SK-N-SH (cell line): ENCODE measurements at regions not wholly inside any gene's neighbourhood (a gene's known extent, or its start where the extent isn't known, plus 50 kb on each side); places are given as distances from the start of the nearest gene placed in this dataset.

Source experiments
- CTCF ChIA-PET: fragments of 300-600, 350-600 bp; formaldehyde crosslinking; extraction: SDS; loops from one replicate; lab custom pipeline; 2021; lab: Yijun Ruan, JAX
- POLR2A ChIA-PET: fragments of 350-600 bp; sonication (Branson Sonifier 250); formaldehyde crosslinking; extraction: SDS; loops from one replicate; lab custom pipeline; 2020; ENCODE audit warnings: antibody characterized with exemption, inconsistent platforms; lab: Yijun Ruan, JAX
- DNase-seq: peaks from one replicate; pipeline ENCODE4 v3.0.0; 2012
- H2AFZ ChIP-seq: fragments of 200-600 bp; sonication (generic); 2 replicates; pipeline ENCODE4 v1.8.1; 2016; ENCODE audit warnings: antibody characterized with exemption, mild to moderate bottlenecking, low read depth
- H3F3A ChIP-seq: fragments of 200-600 bp; sonication (generic); replicated peaks from 2 replicates; pipeline ENCODE3; 2016; ENCODE audit warnings: antibody characterized with exemption, mild to moderate bottlenecking; ENCODE audit not compliant: insufficient read depth
- H3K27ac ChIP-seq, 2 experiments: fragments of 200-500 bp in 1 of 2; fragments of 200-600 bp in 1 of 2; sonication (Bioruptor generic) in 1 of 2; sonication (generic), shearing (Covaris generic) in 1 of 2; 2 replicates each; pipeline versions ENCODE4 v1.5.1 to v1.6.1; 2014 to 2016; ENCODE audit warnings: low read depth in 2 of 2, inconsistent platforms in 1 of 2, low read length in 1 of 2, mild to moderate bottlenecking in 1 of 2, mixed read lengths in 1 of 2
- H3K27me3 ChIP-seq: fragments of 200-600 bp; sonication (generic), shearing (Covaris generic); 2 replicates; pipeline ENCODE4 v1.6.1; 2016; ENCODE audit warnings: mixed run types; ENCODE audit not compliant: insufficient read depth
- H3K36me3 ChIP-seq, 2 experiments: fragments of 200-500 bp in 1 of 2; fragments of 200-600 bp in 1 of 2; sonication (Bioruptor generic) in 1 of 2; sonication (generic) in 1 of 2; replicated peaks in 1 of 2; 2 replicates each; pipeline versions ENCODE3 to v1.5.1; 2014 to 2016; ENCODE audit warnings: low read length in 1 of 2, mild to moderate bottlenecking in 1 of 2; ENCODE audit not compliant: insufficient read depth in 2 of 2, control insufficient read depth in 1 of 2
- H3K4me1 ChIP-seq, 2 experiments: fragments of 200-500 bp in 1 of 2; fragments of 200-600 bp in 1 of 2; sonication (Bioruptor generic) in 1 of 2; sonication (generic), shearing (Covaris generic) in 1 of 2; 2 replicates each; pipeline versions ENCODE4 v1.5.1 to v1.6.1; 2014 to 2016; ENCODE audit warnings: low read depth in 1 of 2, low read length in 1 of 2, mixed run types in 1 of 2; ENCODE audit not compliant: insufficient read depth in 2 of 2, control insufficient read depth in 1 of 2
- H3K4me2 ChIP-seq: fragments of 200-600 bp; sonication (generic), shearing (Covaris generic); 2 replicates; pipeline ENCODE4 v1.6.1; 2017; ENCODE audit warnings: mixed run types
- H3K4me3 ChIP-seq, 2 experiments: fragments of 200-500 bp in 1 of 2; fragments of 200-600 bp in 1 of 2; sonication (Bioruptor generic) in 1 of 2; sonication (generic), shearing (Covaris generic) in 1 of 2; 2 replicates each; pipeline versions ENCODE4 v1.5.1 to v1.8.1; 2014 to 2016; ENCODE audit warnings: low read depth in 2 of 2, inconsistent platforms in 1 of 2, low read length in 1 of 2, mild to moderate bottlenecking in 1 of 2, mixed read lengths in 1 of 2, moderate library complexity in 1 of 2
- H3K79me2 ChIP-seq: fragments of 200-600 bp; sonication (generic); 2 replicates; pipeline ENCODE4 v1.8.1; 2017; ENCODE audit warnings: mild to moderate bottlenecking; ENCODE audit not compliant: insufficient read depth
- H3K9ac ChIP-seq: fragments of 200-600 bp; sonication (generic); 2 replicates; pipeline ENCODE4 v1.6.1; 2017; ENCODE audit warnings: mixed run types
- H3K9me2 ChIP-seq: fragments of 200-600 bp; sonication (generic); 2 replicates; pipeline ENCODE4 v1.6.1; 2017; ENCODE audit warnings: mixed run types
- H3K9me3 ChIP-seq: fragments of 200-600 bp; sonication (generic); 2 replicates; pipeline ENCODE4 v1.6.1; 2017; ENCODE audit warnings: mixed run types, mild to moderate bottlenecking, moderate library complexity
- H4K20me1 ChIP-seq: fragments of 200-600 bp; sonication (generic); 2 replicates; pipeline ENCODE4 v1.6.1; 2017; ENCODE audit warnings: mild to moderate bottlenecking, mixed run types; ENCODE audit not compliant: insufficient read depth
- ELF1 ChIP-seq: IDR thresholded peaks from 2 replicates; pipeline ENCODE4 v1.4.0; 2012
- EZH2phosphoT487 ChIP-seq: fragments of 200-600 bp; sonication (generic); IDR thresholded peaks from 2 replicates; pipeline ENCODE4 v1.6.1; 2017; ENCODE audit warnings: low read depth, mixed run types, mild to moderate bottlenecking, antibody characterized with exemption, moderate library complexity, borderline replicate concordance
- FOSL2 ChIP-seq: IDR thresholded peaks from 2 replicates; pipeline ENCODE4 v1.4.0; 2012; ENCODE audit warnings: low read depth, mild to moderate bottlenecking, moderate library complexity, borderline replicate concordance
- FOXM1 ChIP-seq: IDR thresholded peaks from 2 replicates; pipeline ENCODE4 v1.4.0; 2012; ENCODE audit warnings: low read depth, mild to moderate bottlenecking
- JUND ChIP-seq: IDR thresholded peaks from 2 replicates; pipeline ENCODE4 v1.4.0; 2012
- NFIC ChIP-seq: IDR thresholded peaks from 2 replicates; pipeline ENCODE4 v1.4.0; 2012; ENCODE audit warnings: borderline replicate concordance
- NRF1 ChIP-seq: IDR thresholded peaks from 2 replicates; pipeline ENCODE4 v1.6.1; 2012; ENCODE audit warnings: low read depth, mild to moderate bottlenecking, low read length
- POLR2AphosphoS5 ChIP-seq: IDR thresholded peaks from 2 replicates; pipeline ENCODE4 v1.6.1; 2012; ENCODE audit warnings: low read depth, low read length
- RAD21 ChIP-seq: IDR thresholded peaks from 2 replicates; pipeline ENCODE4 v1.6.1; 2012; ENCODE audit warnings: mild to moderate bottlenecking, low read length
- RXRA ChIP-seq: IDR thresholded peaks from 2 replicates; pipeline ENCODE4 v1.4.0; 2012; ENCODE audit warnings: low read depth, mild to moderate bottlenecking, borderline replicate concordance
- TEAD4 ChIP-seq: IDR thresholded peaks from 2 replicates; pipeline ENCODE4 v1.4.0; 2012; ENCODE audit warnings: mild to moderate bottlenecking, borderline replicate concordance; ENCODE audit not compliant: insufficient read depth
- YY1 ChIP-seq: IDR thresholded peaks from 2 replicates; pipeline ENCODE4 v1.4.0; 2012; ENCODE audit warnings: low read depth, mild to moderate bottlenecking
- WGBS: methylation state at CpG from one replicate; pipeline ENCODE4 v1.1.6; 2017; ENCODE audit warnings: low lambda C conversion rate; 5-methylcytosine and 5-hydroxymethylcytosine counted together
- TF ChIP-seq, protein P1 (sequence below): IDR thresholded peaks from 2 replicates; pipeline ENCODE4 v1.4.0; 2012; ENCODE audit warnings: low read depth, borderline replicate concordance
- TF ChIP-seq, protein P2 (sequence below): IDR thresholded peaks from 2 replicates; pipeline ENCODE4; 2012
- TF ChIP-seq, protein P3 (sequence below): IDR thresholded peaks from 2 replicates; pipeline ENCODE4 v1.6.1; 2012; ENCODE audit warnings: mild to moderate bottlenecking, low read depth, low read length, moderate library complexity
- TF ChIP-seq, protein P4 (sequence below): IDR thresholded peaks from 2 replicates; pipeline ENCODE4 v1.4.0; 2012; ENCODE audit warnings: low read depth

DNA sequence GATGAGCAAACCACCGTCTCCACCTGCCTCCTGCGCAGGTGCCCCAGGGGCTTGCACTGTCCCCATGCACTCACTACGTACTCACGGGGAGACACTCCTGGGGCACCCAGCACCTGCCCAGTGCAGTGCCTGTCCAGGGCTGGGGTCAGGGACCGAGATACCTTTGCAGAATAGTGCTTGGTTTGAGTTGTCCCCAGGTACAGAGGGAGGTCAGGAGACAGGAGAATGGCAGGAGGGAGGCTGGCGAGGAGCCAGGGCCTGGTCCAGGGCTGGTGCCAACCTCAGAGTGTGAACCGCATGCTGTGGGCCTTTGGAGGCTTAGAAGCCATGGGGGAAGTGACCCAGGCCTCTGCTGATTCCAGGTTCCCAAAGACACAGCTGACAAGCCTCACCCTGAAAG lies 110.1 kb upstream of the GPR26 start (continued):
- TF ChIP-seq, protein P1, sequence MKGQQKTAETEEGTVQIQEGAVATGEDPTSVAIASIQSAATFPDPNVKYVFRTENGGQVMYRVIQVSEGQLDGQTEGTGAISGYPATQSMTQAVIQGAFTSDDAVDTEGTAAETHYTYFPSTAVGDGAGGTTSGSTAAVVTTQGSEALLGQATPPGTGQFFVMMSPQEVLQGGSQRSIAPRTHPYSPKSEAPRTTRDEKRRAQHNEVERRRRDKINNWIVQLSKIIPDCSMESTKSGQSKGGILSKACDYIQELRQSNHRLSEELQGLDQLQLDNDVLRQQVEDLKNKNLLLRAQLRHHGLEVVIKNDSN: no peak
- TF ChIP-seq, protein P2, sequence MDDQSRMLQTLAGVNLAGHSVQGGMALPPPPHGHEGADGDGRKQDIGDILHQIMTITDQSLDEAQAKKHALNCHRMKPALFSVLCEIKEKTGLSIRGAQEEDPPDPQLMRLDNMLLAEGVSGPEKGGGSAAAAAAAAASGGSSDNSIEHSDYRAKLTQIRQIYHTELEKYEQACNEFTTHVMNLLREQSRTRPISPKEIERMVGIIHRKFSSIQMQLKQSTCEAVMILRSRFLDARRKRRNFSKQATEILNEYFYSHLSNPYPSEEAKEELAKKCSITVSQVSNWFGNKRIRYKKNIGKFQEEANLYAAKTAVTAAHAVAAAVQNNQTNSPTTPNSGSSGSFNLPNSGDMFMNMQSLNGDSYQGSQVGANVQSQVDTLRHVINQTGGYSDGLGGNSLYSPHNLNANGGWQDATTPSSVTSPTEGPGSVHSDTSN: no peak
- no peak for TF ChIP-seq RXRA
- TF ChIP-seq POLR2AphosphoS5: no peak
- TF ChIP-seq EZH2phosphoT487: no peak

DNA sequence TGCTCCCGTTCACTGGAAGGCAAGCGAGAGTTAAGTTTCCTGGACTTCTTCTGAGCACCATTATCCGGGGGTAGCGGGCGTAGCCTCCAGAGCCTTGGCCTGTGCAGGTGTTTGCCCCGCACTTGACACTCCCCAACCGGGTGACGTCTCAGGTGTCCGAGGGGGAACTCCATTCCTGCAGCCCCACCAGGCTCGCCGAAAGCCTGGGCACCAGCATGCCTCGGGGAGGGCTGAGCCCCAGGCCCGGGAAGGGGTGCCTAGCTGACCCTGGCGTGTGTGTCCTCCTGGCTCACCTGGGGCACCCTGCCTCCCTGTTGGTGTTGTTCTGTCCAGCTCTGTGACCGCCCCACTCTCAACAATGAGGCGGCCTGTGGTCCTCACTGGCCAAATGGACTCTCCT lies 109.4 kb upstream of the GPR26 start:
- Histone ChIP-seq H2AFZ (no peak overlapping the region), H3K4me3 (no peak overlapping the region), H3K9me2 (no peaks in the 10 kb centered on the region), H3K79me2 (no peaks in the 10 kb centered on the region), H3K4me2 (no peak overlapping the region), H3K36me3 (no peaks in the 10 kb centered on the region), H3K27ac (no peak overlapping the region), H3K9ac (no peak overlapping the region), H3K27me3 (no peaks in the 10 kb centered on the region), H4K20me1 (no peaks in the 10 kb centered on the region), H3F3A (no peaks in the 10 kb centered on the region), H3K9me3 (no peaks in the 10 kb centered on the region), H3K4me1 (no peaks in the 10 kb centered on the region)
- 37% methylated on average over 5 of the region's 16 CpGs for WGBS
- DNase-seq: no peak
- ChIA-PET CTCF (interaction anchor here (0.8 to 3.2 kb wide), 2 partner anchors 26 to 424 kb away, joined by 4 to 29 read pairs; no protein-coding TSS in a partner anchor), POLR2A (no interaction called here)
- TF ChIP-seq RAD21: no peak

DNA sequence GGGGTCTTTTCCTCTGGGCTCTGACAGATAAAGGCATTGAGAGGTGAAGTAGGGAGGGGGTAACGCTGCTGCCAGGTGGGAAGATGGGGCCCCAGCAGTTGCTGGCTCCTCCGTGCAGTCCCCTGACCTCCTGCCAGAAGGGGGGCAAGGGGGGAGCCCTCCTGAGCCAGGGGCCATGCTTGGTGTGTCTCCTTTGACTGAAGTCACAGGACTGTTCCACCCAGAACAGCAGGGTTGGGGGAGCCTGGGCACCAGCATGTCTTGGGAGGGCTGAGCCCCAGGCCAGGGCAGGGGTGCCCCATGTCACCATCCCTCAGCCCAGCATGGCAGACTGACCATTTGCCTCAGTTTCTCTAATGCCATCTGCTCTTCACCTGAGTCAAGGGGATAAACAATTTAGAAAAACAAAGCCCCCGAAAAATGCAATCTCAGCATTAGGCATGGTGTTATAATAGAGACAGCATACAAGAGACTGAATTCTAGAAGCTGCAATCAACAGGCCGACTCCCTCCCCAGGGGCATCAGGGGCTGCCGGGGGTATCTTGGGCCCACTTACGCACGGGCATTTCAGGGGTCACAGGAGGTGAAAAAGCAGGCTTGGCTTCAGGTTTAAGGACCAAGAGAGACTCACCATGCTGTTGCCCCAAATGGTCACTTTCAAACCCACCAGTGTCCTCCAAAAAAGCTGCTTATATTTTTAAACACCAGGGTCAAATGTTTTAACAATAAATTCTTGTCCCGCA lies 108.6 kb upstream of the GPR26 start:
- no peaks in the 10 kb centered on the region for H3K79me2 ChIP-seq
- no peak for DNase-seq
- no peaks in the 10 kb centered on the region for H3K36me3 ChIP-seq
- H3K27me3 ChIP-seq: no peaks in the 10 kb centered on the region
- no peak overlapping the region for H3K4me2 ChIP-seq
- H3K9ac ChIP-seq: no peak overlapping the region
- no peaks in the 10 kb centered on the region for H4K20me1 ChIP-seq
- H3K9me3 ChIP-seq: no peaks in the 10 kb centered on the region
- 27% methylated on average over 7 of the region's 8 CpGs for WGBS
- H3K4me3 ChIP-seq: no peak overlapping the region
- H3K27ac ChIP-seq: no peak overlapping the region
- no peaks in the 10 kb centered on the region for H3K9me2 ChIP-seq
- no peak overlapping the region for H2AFZ ChIP-seq
- H3K4me1 ChIP-seq: no peaks in the 10 kb centered on the region
- ChIA-PET CTCF (interaction anchor here (0.8 to 3.2 kb wide), 7 partner anchors 8 to 524 kb away, joined by 3 to 29 read pairs (median 9); no protein-coding TSS in a partner anchor), POLR2A (no interaction called here)
- no peaks in the 10 kb centered on the region for H3F3A ChIP-seq
- TF ChIP-seq JUND (no peak), FOSL2 (no peak), NRF1 (no peak), FOXM1 (no peak), ELF1 (no peak), POLR2AphosphoS5 (no peak), YY1 (no peak), TEAD4 (no peak), NFIC (no peak)
- TF ChIP-seq, protein P3, sequence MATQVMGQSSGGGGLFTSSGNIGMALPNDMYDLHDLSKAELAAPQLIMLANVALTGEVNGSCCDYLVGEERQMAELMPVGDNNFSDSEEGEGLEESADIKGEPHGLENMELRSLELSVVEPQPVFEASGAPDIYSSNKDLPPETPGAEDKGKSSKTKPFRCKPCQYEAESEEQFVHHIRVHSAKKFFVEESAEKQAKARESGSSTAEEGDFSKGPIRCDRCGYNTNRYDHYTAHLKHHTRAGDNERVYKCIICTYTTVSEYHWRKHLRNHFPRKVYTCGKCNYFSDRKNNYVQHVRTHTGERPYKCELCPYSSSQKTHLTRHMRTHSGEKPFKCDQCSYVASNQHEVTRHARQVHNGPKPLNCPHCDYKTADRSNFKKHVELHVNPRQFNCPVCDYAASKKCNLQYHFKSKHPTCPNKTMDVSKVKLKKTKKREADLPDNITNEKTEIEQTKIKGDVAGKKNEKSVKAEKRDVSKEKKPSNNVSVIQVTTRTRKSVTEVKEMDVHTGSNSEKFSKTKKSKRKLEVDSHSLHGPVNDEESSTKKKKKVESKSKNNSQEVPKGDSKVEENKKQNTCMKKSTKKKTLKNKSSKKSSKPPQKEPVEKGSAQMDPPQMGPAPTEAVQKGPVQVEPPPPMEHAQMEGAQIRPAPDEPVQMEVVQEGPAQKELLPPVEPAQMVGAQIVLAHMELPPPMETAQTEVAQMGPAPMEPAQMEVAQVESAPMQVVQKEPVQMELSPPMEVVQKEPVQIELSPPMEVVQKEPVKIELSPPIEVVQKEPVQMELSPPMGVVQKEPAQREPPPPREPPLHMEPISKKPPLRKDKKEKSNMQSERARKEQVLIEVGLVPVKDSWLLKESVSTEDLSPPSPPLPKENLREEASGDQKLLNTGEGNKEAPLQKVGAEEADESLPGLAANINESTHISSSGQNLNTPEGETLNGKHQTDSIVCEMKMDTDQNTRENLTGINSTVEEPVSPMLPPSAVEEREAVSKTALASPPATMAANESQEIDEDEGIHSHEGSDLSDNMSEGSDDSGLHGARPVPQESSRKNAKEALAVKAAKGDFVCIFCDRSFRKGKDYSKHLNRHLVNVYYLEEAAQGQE: no peak
- TF ChIP-seq, protein P2: no peak
- TF ChIP-seq, protein P4, sequence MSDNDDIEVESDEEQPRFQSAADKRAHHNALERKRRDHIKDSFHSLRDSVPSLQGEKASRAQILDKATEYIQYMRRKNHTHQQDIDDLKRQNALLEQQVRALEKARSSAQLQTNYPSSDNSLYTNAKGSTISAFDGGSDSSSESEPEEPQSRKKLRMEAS: no peak
